NB4 (cell line): ENCODE measurements at regions not wholly inside any gene's neighbourhood (a gene's known extent, or its start where the extent isn't known, plus 50 kb on each side); places are given as distances from the start of the nearest gene placed in this dataset.

Source experiments
- CTCF ChIP-seq: IDR thresholded peaks from one replicate; pipeline ENCODE4 v1.5.1; 2012; ENCODE audit warnings: low read depth, low read length
- TF ChIP-seq, protein P1 (sequence below): IDR thresholded peaks from 2 replicates; pipeline ENCODE4 v1.6.1; 2011; ENCODE audit warnings: low read depth, low read length

- TF ChIP-seq CTCF, result no peak
- TF ChIP-seq, protein P1, sequence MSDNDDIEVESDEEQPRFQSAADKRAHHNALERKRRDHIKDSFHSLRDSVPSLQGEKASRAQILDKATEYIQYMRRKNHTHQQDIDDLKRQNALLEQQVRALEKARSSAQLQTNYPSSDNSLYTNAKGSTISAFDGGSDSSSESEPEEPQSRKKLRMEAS, result no peak
These were observed 481.9 kb downstream of the TBC1D32 start for GRCh38 chr6:120852293-120852849.
